Muscle of leg (tissue), 3 donors: ENCODE measurements at regions not wholly inside any gene's neighbourhood (a gene's known extent, or its start where the extent isn't known, plus 50 kb on each side); places are given as distances from the start of the nearest gene placed in this dataset.
"Not testable (repeated sequence)": the region's sequence is repeated elsewhere in the genome, so short reads cannot be mapped to it uniquely, and the experiment has no call there.

Experiments used
- DNase-seq: peaks from one replicate; pipeline ENCODE4 v3.0.0; 2013
- H3K27ac ChIP-seq: one replicate; pipeline ENCODE4 v1.5.1; 2013; ENCODE audit warnings: mild to moderate bottlenecking, low read length, control low read depth
- H3K27me3 ChIP-seq: one replicate; pipeline ENCODE4 v1.6.1; 2013; ENCODE audit warnings: low read length; ENCODE audit not compliant: control insufficient read depth, insufficient read depth
- H3K36me3 ChIP-seq: one replicate; pipeline ENCODE4 v1.6.1; 2013; ENCODE audit warnings: low read length; ENCODE audit not compliant: control insufficient read depth, insufficient read depth
- H3K4me1 ChIP-seq: one replicate; pipeline ENCODE4 v1.6.1; 2013; ENCODE audit warnings: low read length; ENCODE audit not compliant: control insufficient read depth, insufficient read depth
- H3K4me3 ChIP-seq: one replicate; pipeline ENCODE4 v1.5.1; 2013; ENCODE audit warnings: low read length, control low read depth
- H3K9me3 ChIP-seq: replicated peaks from 2 replicates; pipeline ENCODE4 v1.6.1; 2013; ENCODE audit warnings: low read depth, low read length; ENCODE audit not compliant: control insufficient read depth
- WGBS: methylation state at CpG from one replicate; pipeline ENCODE4 v1.1.5; 2013; ENCODE audit warnings: missing lambda C conversion rate; ENCODE audit not compliant: insufficient coverage; 5-methylcytosine and 5-hydroxymethylcytosine counted together

- Histone ChIP-seq H3K36me3 (no peaks in the 10 kb centered on the region), H3K27ac (peak overlapping the region; percentile 33), H3K9me3 (peaks cover 7% of the 10 kb centered on the region), H3K27me3 (no peaks in the 10 kb centered on the region), H3K4me1 (peaks cover 11% of the 10 kb centered on the region), H3K4me3 (no peak overlapping the region)
- WGBS, result 40% methylated on average over 2 of the region's 8 CpGs
- DNase-seq, result peak; percentile 85
These were observed 155.7 kb upstream of the JADE1 start for GRCh38 chr4:128653527-128654444.

DNA sequence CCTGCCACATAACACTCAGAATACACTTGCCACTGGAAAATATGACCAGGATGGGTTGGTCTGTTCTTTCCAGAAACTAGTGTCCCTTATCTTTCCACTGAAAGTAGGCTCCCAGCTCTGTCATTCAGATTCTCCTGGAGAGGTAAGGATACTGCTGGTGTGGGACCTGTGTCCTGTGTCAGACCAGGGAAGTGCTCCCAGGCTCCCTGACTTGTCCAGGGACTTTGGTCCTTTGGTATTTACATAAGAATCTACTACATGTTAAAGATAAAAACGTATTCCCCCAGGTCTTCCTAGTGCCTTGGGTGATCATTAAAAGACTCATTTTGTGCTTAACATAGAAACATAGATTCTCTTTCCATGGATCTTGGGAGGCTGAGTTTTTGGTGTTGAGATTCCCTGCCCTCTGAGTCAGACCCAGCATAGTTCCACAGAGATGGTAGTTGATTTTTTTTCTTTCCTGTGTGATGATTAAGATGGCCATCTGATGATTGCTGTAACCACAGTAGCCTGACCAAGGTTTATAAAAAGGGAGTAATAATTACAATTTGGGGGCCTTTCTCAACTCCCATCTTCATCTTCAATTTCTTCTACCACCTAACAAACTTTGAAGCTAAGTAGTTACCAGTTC, 159.8 kb upstream of the JADE1 start:
- no peak overlapping the region for H3K27ac ChIP-seq
- DNase-seq, result no peak
- H3K4me1 ChIP-seq, result peaks cover 6% of the 10 kb centered on the region
- no peak overlapping the region for H3K4me3 ChIP-seq
- no peaks in the 10 kb centered on the region for H3K27me3 ChIP-seq
- WGBS, result no CpG with 5 or more reads among the region's 1 CpG
- H3K36me3 ChIP-seq, result no peaks in the 10 kb centered on the region
- no peaks in the 10 kb centered on the region for H3K9me3 ChIP-seq

DNA sequence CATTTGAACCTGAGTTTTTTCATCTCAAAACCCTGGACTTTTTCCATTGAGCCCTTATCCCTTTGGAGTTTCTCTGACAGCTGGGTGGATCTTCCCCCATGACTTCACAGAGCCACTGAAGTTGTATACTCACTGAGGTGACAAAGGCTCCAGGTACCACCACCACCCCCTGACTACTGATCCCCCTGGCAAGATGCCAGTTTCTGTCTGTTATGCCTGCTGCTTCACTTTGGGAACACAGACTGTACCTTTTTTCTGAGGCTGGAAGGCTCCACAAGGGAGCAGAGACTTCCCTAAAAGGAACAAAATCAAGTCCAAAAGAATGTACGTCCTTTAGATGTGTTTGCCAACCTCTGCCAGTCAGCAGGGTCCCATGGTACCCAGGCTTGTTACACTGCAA, 160.3 kb upstream of the JADE1 start:
- H3K27ac ChIP-seq, result no peak overlapping the region
- H3K4me3 ChIP-seq, result no peak overlapping the region
- peaks cover 4% of the 10 kb centered on the region for H3K4me1 ChIP-seq
- no peaks in the 10 kb centered on the region for H3K36me3 ChIP-seq
- no peaks in the 10 kb centered on the region for H3K9me3 ChIP-seq
- 40% methylated on average over 1 of the region's 1 CpG for WGBS
- DNase-seq, result no peak
- no peaks in the 10 kb centered on the region for H3K27me3 ChIP-seq

GRCh38 chr4:128648021-128648420, 161.5 kb upstream of the JADE1 start:
- Histone ChIP-seq H3K9me3 (no peaks in the 10 kb centered on the region), H3K4me3 (no peak overlapping the region), H3K36me3 (no peaks in the 10 kb centered on the region), H3K4me1 (no peaks in the 10 kb centered on the region), H3K27ac (no peak overlapping the region), H3K27me3 (no peaks in the 10 kb centered on the region)
- no peak for DNase-seq
- no CpG with 5 or more reads among the region's 1 CpG for WGBS

DNA sequence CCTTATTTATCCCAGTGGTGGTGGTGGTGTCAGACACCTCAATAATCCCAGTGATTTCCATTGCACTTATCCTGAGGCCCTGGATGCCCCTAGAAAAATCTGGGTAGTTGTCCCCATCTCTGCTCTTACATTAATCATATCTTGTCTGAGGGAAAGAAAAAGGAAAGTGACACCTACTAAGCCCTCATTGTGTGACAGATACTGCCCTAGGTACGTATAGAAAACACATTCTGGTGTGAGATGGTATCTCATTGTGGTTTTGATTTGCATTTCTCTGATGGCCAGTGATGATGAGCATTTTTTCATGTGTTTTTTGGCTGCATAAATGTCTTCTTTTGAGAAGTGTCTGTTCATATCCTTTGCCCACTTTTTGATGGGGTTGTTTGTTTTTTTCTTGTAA, 162.6 kb upstream of the JADE1 start:
- H3K9me3 ChIP-seq, H3K4me3 ChIP-seq, H3K27me3 ChIP-seq, H3K36me3 ChIP-seq, H3K27ac ChIP-seq, DNase-seq, H3K4me1 ChIP-seq: not testable (repeated sequence)
- no CpG with 5 or more reads among the region's 1 CpG for WGBS

DNA sequence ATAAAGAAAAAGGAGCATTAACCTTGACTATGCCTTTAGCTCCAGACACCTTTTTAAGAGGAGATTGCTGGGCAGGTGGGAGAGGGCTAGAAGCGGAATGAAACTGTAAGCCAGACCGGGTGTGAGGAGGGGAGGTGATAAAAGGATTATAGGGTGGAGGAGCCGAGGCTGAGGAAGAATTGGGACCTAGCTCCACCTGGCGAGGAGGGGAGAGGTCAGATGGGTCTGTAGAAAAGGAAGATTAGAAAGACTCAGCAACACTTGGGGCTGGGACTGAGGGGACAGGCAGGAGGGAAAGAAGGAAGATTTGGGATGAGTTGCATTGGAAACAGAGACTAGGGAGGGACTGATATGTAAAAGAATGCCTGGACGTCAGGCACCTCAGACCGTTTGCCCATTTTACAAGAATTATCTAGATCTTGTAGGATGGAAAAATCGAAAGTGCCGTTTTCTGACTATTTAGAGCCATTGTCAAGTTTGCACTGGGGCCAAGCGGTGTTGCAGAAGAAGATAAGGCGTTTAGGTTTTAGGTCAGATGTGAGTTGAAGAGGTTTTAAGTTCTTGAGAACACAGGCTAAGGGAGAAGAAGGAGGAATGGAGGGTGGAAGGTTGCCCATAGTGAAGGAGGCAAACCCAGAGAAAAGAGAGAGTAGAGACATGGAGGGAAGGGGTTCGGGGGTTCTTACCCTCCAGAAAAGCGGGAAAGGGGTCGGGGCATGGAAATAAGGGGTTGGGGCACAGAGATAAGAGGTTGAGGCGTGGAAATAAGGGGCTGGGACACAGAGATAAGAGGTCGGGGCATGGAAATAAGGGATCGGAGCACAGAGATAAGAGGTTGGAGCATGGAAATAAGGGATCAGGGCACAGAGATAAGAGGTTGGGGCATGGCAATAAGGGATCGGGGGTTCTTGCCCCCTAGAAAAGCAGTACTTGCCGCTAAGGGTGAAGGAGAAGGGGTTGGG, 164.5 kb upstream of the JADE1 start:
- not testable (repeated sequence) for H3K9me3 ChIP-seq, H3K27me3 ChIP-seq, H3K4me1 ChIP-seq, H3K27ac ChIP-seq, H3K4me3 ChIP-seq, DNase-seq, H3K36me3 ChIP-seq
- WGBS, result 84% methylated on average over 18 of the region's 18 CpGs

- not testable (repeated sequence) for DNase-seq
- 69% methylated on average over 3 of the region's 3 CpGs for WGBS
These were observed 165.4 kb upstream of the JADE1 start for GRCh38 chr4:128644107-128644506.

DNA sequence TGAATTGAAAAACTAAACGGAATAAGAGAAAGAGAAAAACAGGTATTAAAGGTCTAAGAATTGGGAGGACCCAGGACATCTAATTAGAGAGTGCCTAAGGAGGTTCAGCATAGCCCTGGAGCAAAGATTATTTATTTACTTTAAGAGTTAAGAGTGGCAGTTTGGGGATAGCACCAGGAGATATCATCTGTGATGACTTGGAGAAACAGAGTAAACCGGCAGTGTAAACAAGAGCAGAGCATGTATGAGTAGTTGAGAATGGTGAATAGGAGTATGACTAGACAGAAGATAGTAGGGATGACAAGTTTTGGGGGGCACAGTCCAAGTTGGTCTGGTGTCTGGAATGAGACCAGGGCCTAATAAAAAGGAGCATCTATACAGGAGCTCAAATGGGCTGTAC, 167.9 kb upstream of the JADE1 start:
- H3K4me1 ChIP-seq, H3K27me3 ChIP-seq, DNase-seq, H3K36me3 ChIP-seq, H3K27ac ChIP-seq, H3K4me3 ChIP-seq, H3K9me3 ChIP-seq: not testable (repeated sequence)
- 100% methylated on average over 1 of the region's 2 CpGs for WGBS

More at GRCh38 chr4:128644107-128644506, 165.4 kb upstream of the JADE1 start:
- not testable (repeated sequence) for H3K27me3 ChIP-seq, H3K27ac ChIP-seq, H3K4me3 ChIP-seq, H3K4me1 ChIP-seq, H3K36me3 ChIP-seq, H3K9me3 ChIP-seq

DNA sequence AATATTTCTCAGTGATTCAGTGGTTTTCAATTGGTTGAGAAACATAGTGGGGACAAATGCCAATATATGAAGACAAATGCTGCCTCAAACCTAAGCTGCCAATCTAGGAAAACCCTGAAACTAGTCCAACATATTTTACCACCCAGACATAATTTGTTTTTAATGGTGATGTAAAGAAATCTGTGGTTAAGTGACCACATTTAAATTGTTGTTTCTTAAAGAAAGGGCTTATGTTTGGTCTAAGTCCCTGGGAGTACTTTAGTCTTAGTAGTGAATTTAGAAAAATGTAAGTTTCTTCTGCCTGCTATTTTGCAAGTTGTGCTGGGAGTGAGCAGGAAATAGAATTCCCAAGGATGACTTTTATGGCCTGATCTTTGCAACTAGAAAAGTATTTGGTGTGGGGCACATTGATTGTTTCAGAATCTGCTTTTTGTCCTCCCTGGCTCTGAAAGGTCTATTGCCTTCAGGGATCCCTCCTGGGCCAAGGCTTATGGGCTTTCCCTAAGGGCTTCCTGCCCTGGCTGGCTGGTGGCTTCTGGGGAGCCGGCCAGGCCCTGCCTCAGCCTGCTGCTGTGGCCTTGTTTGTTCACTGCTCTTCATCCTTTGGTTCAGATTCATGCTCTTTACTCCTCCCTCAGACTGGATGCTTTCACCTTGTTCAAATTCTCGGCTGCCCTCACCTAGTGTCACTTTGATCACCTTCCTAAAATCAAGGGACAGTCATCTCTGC, 169.8 kb upstream of the JADE1 start:
- Histone ChIP-seq H3K36me3 (no peaks in the 10 kb centered on the region), H3K4me1 (peaks cover 5% of the 10 kb centered on the region), H3K27me3 (no peaks in the 10 kb centered on the region), H3K9me3 (no peaks in the 10 kb centered on the region), H3K4me3 (no peak overlapping the region), H3K27ac (peak overlapping the region; percentile 62)
- peak; percentile 42 for DNase-seq
- WGBS, result 57% methylated on average over 2 of the region's 2 CpGs
